GM18502 (cell line): ENCODE measurements at regions not wholly inside any gene's neighbourhood (a gene's known extent, or its start where the extent isn't known, plus 50 kb on each side); places are given as distances from the start of the nearest gene placed in this dataset.

Experiments
- ATAC-seq: cut with Tn5 transposase; IDR thresholded peaks from one replicate; pipeline ENCODE4 v1.9.1; 2021; ENCODE audit warnings: mild to moderate bottlenecking; ENCODE audit not compliant: unreplicated experiment, poor library complexity

- ATAC-seq = no peak
Observed at GRCh38 chr18:55869556-55870501, 281.8 kb upstream of the TCF4 start.

- no peak for ATAC-seq
Observed at GRCh38 chr18:55868909-55869308, 280.9 kb upstream of the TCF4 start.

GRCh38 chr18:55866886-55867285, 278.9 kb upstream of the TCF4 start:
- ATAC-seq = no peak

GRCh38 chr18:55866006-55866405, 278.0 kb upstream of the TCF4 start:
- no peak for ATAC-seq

GRCh38 chr18:55864281-55864680, 276.3 kb upstream of the TCF4 start:
- ATAC-seq = no peak

GRCh38 chr18:55863876-55864275, 275.9 kb upstream of the TCF4 start:
- ATAC-seq = no peak

GRCh38 chr18:55863391-55863706, 275.4 kb upstream of the TCF4 start:
- ATAC-seq = no peak

GRCh38 chr18:55862693-55863390, 274.9 kb upstream of the TCF4 start:
- no peak for ATAC-seq

- no peak for ATAC-seq
Observed at GRCh38 chr18:55861266-55861665, 273.3 kb upstream of the TCF4 start.

GRCh38 chr18:55858661-55859515, 270.9 kb upstream of the TCF4 start:
- ATAC-seq = no peak

- ATAC-seq = no peak
Observed at GRCh38 chr18:55857956-55858355, 270.0 kb upstream of the TCF4 start.

- no peak for ATAC-seq
Observed at GRCh38 chr18:55857409-55857808, 269.4 kb upstream of the TCF4 start.

GRCh38 chr18:55856679-55857078, 268.7 kb upstream of the TCF4 start:
- ATAC-seq = no peak

GRCh38 chr18:55856229-55856628, 268.2 kb upstream of the TCF4 start:
- ATAC-seq = no peak

GRCh38 chr18:55853268-55853667, 265.3 kb upstream of the TCF4 start:
- ATAC-seq = no peak

GRCh38 chr18:55850904-55851303, 262.9 kb upstream of the TCF4 start:
- ATAC-seq = no peak

- no peak for ATAC-seq
Observed at GRCh38 chr18:55849391-55849790, 261.4 kb upstream of the TCF4 start.

- no peak for ATAC-seq
Observed at GRCh38 chr18:55847960-55848359, 260.0 kb upstream of the TCF4 start.

- no peak for ATAC-seq
Observed at GRCh38 chr18:55845221-55845620, 257.2 kb upstream of the TCF4 start.

GRCh38 chr18:55844382-55844781, 256.4 kb upstream of the TCF4 start:
- no peak for ATAC-seq

- no peak for ATAC-seq
Observed at GRCh38 chr18:55841314-55841713, 253.3 kb upstream of the TCF4 start.
